GM18502 (cell line): ENCODE measurements at regions not wholly inside any gene's neighbourhood (a gene's known extent, or its start where the extent isn't known, plus 50 kb on each side); places are given as distances from the start of the nearest gene placed in this dataset.
"Not testable (repeated sequence)": the region's sequence is repeated elsewhere in the genome, so short reads cannot be mapped to it uniquely, and the experiment has no call there.

Experiments used
- ATAC-seq: cut with Tn5 transposase; IDR thresholded peaks from one replicate; pipeline ENCODE4 v1.9.1; 2021; ENCODE audit warnings: mild to moderate bottlenecking; ENCODE audit not compliant: unreplicated experiment, poor library complexity

GRCh38 chr4:103324811-103325210 lies 126.7 kb upstream of the CENPE start:
- no peak for ATAC-seq

- ATAC-seq = no peak
These were observed 120.2 kb upstream of the CENPE start for GRCh38 chr4:103318327-103318726.

GRCh38 chr4:103308248-103308561 lies 110.1 kb upstream of the CENPE start:
- no peak for ATAC-seq

- no peak for ATAC-seq
These were observed 109.5 kb upstream of the CENPE start for GRCh38 chr4:103307453-103308247.

- ATAC-seq = no peak
These were observed 108.8 kb upstream of the CENPE start for GRCh38 chr4:103306870-103307375.

GRCh38 chr4:103305355-103305754 lies 107.2 kb upstream of the CENPE start:
- no peak for ATAC-seq

- ATAC-seq = no peak
These were observed 104.9 kb upstream of the CENPE start for GRCh38 chr4:103303011-103303410.

- ATAC-seq = no peak
These were observed 94.8 kb upstream of the CENPE start for GRCh38 chr4:103292959-103293358.

- no peak for ATAC-seq
These were observed 94.2 kb upstream of the CENPE start for GRCh38 chr4:103292373-103292772.

- ATAC-seq = no peak
These were observed 91.0 kb upstream of the CENPE start for GRCh38 chr4:103289186-103289585.

GRCh38 chr4:103272174-103272573 lies 74.0 kb upstream of the CENPE start:
- ATAC-seq = no peak

- no peak for ATAC-seq
These were observed 70.6 kb upstream of the CENPE start for GRCh38 chr4:103268746-103269145.

GRCh38 chr4:103264905-103265304 lies 66.8 kb upstream of the CENPE start:
- no peak for ATAC-seq

- ATAC-seq = not testable (repeated sequence)
These were observed 57.9 kb upstream of the CENPE start for GRCh38 chr4:103256068-103256467.
